NCI-H2081 treated with DMSO at 0.1 percent for 48 hours (cell line): ENCODE measurements at regions not wholly inside any gene's neighbourhood (a gene's known extent, or its start where the extent isn't known, plus 50 kb on each side); places are given as distances from the start of the nearest gene placed in this dataset.
A peak's percentile ranks its signal among the peaks of the same experiment; 100 is the strongest.
"Not testable (repeated sequence)": the region's sequence is repeated elsewhere in the genome, so short reads cannot be mapped to it uniquely, and the experiment has no call there.

ENCODE experiments used
- DNase-seq: peaks from one replicate; lab custom pipeline; 2025; lab: John Stamatoyannopoulos, UW

DNA sequence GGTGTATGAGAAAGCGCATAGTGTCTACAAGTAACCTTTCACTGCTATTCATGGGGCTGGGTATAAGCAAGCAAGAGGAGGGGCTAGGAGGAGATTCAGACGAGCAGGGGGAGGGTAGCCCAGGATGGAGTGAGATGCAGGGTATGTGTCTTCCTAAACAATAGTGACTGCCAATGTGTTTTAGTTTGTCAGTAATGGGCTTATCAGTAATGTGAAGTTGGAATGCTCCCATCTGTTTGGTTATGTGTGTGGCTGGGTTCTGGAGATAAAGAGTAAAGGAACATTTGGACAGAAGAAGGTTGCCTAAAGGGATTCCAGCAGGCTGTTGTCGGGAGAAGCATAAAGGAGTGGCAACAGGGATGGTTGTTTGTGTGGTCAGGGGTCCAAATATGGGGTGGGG is 62.7 kb upstream of the EZR start:
- DNase-seq, result not testable (repeated sequence)

DNA sequence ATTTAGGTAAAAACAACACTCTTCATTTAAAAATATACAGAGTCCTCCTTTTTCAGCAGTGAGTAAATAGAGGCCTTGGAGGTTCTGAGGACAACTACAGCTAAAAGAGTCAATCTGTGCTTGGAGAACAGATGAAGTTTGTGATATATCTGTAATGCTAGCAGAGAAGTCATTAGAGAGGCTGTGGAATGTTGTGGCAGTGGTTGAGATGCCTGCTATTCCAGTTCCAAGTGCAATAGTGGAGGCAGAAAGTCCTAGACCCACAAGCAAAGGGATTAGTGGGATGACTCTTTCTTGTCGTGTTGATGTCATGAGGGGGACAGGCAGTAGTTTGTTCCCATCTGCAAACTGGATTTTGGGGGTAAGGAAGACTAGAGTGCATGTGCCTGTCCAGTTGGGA is 62.1 kb upstream of the EZR start:
- not testable (repeated sequence) for DNase-seq

DNA sequence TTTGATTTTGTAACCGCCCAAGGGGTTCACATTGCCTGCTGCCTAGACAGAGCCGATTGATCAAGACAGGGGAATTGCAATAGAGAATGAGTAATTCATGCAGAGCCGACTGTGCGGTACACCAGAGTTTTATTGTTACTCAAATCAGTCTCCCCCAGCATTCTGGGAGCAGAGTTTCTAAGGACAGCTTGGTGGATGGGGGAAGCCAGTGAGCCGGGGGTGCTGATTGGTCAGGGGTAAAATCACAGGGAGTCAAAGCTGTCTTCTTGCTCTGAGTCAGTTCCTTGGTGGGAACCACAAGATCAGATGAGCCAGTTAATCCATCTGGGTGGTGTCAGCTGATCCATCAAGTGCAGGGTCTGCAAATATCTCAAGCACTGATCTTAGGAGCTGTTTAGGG is 60.0 kb upstream of the EZR start:
- no peak for DNase-seq

DNA sequence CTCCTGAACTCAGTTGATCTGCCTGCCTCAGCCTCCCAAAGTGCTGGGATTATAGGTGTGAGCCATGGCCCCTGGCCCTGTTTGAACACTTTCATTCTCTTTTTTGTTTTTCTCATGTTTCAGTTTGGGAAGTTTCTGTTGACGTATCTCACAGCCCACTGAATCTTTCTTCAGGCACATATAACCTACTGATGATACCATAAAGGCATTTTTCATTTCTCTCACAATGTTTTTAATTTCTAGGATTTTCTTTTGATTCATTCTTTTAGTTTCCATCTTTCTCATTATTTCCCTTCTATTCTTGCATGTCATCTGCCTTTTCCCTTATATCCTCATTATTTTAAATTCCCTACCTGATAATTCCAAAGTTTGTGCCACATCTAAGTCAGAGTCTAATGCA is 58.5 kb upstream of the EZR start:
- no peak for DNase-seq

DNA sequence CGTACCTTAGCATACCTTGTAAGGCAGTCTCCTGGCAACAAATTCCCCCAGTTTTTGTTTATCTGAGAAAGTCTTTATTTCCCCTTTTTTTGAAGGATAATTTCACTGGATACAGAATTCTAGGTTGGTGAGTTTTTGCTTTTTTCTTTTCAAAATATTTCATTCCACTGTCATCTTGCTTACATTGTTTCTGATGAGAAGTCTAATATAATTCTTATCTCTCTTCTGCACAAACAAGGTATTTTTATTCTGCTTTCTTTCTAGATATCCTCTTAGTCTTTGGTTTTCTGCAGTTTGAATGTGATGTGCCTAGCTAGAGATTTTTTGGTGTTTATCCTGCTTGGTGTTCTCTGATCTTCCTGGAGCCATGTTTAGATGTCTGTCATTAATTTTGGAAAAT is 57.7 kb upstream of the EZR start:
- DNase-seq, result no peak

DNA sequence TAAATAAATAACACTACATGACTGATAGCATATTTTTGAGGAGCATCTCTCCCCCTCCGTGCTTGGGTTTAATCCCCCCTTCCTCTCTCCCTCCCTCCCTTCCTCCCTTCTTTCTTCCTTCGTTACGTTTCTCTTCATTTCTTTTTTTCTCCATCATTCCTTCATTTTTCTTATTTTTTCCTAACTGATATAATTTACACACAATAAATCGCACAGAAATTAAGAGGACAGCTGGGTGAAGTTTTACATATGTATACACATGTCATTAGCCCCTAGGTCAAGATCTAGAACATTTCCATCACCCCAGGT is 51.4 kb upstream of the EZR start:
- no peak for DNase-seq

DNA sequence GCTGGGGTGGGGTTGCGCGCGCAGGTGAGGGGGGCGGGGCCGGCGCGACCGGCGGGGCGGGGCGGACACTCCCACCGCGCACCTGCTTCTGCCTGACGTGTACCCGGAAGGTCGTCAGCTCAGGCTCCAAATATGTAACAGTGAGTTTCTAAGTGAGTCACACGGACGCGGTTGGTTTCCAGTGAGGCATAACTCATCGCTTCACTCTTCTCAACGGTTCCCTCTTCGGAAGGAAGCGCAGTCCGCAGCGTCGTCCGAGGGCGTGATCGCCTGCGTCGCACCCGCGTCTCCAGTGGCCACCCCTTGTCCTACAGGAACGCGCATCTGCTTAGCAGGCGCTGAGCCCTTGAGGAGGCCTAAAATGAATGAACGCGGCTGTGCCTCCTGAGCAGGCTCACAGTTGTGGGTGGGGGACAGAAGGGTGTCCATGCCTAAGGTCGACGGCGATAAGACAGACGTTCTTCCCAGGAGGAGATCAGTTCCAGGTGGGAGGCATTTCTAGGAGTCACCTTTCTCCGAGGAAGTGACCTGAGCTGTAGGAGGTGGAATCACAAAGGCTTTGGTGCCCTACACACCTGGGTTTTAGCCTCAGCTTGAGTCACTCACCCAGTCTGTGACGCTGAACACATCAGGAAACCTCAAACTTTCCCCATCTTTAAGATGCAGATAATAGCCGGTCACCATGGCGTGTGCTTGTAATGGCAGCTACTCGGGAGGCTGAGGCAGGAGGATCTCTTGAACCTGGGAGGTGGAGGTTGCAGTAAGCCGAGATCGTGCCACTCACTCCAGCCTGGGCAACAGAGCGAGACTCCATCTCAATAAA is 50.9 kb upstream of the EZR start:
- peak; percentile 52 for DNase-seq

DNA sequence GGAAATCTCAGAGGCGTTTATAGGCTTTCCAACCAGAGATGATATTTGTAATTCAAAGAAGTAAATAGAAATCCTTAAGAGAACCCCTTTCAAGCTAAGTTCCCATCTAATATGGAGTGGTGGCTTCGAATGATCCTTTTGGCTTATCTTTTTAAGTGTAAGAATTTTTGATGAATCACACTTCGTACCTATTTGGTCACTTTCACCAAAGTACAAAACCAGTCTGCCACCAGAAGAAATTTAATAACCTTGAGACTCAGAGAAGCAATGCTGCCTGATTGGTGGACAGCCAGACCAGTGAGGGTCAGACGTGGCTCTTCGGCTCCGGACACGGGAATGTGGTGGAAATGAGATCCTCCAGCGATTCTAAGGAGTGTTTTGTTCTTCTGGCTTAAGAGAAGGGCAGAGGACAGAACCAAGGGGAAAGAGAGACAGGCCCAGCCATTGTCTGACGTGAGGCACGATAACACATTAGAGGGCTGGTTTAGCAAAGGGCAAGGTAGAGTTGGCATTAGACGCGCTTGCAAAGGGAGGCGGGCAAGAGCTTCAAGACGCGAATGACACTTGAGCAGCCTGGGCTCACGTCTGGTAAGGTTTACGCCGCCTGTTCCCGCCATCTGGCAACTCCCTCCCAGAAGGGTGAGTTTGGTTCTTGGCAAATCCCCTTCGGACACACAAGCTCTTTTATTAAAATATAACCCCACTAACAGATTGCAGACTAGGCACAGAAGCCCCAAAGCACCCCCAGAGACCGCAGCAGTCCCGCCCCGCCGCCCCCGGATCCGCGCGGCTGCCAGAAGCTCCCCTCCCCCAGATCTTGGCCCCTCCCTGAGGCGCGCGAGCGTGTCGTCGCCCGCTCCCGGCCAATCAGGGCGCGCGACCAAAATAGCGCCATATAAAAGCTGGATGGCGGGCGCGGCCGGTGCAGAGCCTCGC is 50.0 kb upstream of the EZR start:
- DNase-seq, result no peak
